ENCODE measurements at regions not wholly inside any gene's neighbourhood (a gene's known extent, or its start where the extent isn't known, plus 50 kb on each side); places are given as distances from the start of the nearest gene placed in this dataset.
A peak's percentile ranks its signal among the peaks of the same experiment; 100 is the strongest.
"Not testable (repeated sequence)": the region's sequence is repeated elsewhere in the genome, so short reads cannot be mapped to it uniquely, and the experiment has no call there.

- no peak for DNase-seq (ENCODE audit: low spot score)
These were observed 550.4 kb upstream of the SGO1 start for GRCh38 chr3:20736287-20736852.

- DNase-seq (ENCODE audit: low spot score) = no peak
These were observed 543.2 kb upstream of the SGO1 start for GRCh38 chr3:20729185-20729584.

GRCh38 chr3:20726786-20727185, 540.8 kb upstream of the SGO1 start:
- DNase-seq (ENCODE audit: low spot score) = no peak

GRCh38 chr3:20724241-20724640, 538.2 kb upstream of the SGO1 start:
- no peak for DNase-seq (ENCODE audit: low spot score)

GRCh38 chr3:20716425-20716824, 530.4 kb upstream of the SGO1 start:
- not testable (repeated sequence) for DNase-seq (ENCODE audit: low spot score)

GRCh38 chr3:20701641-20702040, 515.6 kb upstream of the SGO1 start:
- DNase-seq (ENCODE audit: low spot score) = no peak

GRCh38 chr3:20700714-20701113, 514.7 kb upstream of the SGO1 start:
- DNase-seq (ENCODE audit: low spot score) = no peak

GRCh38 chr3:20698896-20699295, 512.9 kb upstream of the SGO1 start:
- no peak for DNase-seq (ENCODE audit: low spot score)

- no peak for DNase-seq (ENCODE audit: low spot score)
These were observed 510.6 kb upstream of the SGO1 start for GRCh38 chr3:20696388-20697150.

- no peak for DNase-seq (ENCODE audit: low spot score)
These were observed 506.7 kb upstream of the SGO1 start for GRCh38 chr3:20692675-20693074.

- peak; percentile 22 for DNase-seq (ENCODE audit: low spot score)
These were observed 497.9 kb upstream of the SGO1 start for GRCh38 chr3:20683910-20684309.

GRCh38 chr3:20682573-20682972, 496.6 kb upstream of the SGO1 start:
- no peak for DNase-seq (ENCODE audit: low spot score)

- DNase-seq (ENCODE audit: low spot score) = no peak
These were observed 495.1 kb upstream of the SGO1 start for GRCh38 chr3:20680990-20681628.

- DNase-seq (ENCODE audit: low spot score) = no peak
These were observed 487.9 kb upstream of the SGO1 start for GRCh38 chr3:20673866-20674265.

GRCh38 chr3:20669675-20670074, 483.7 kb upstream of the SGO1 start:
- DNase-seq (ENCODE audit: low spot score) = no peak

- DNase-seq (ENCODE audit: low spot score) = no peak
These were observed 483.2 kb upstream of the SGO1 start for GRCh38 chr3:20669184-20669583.

GRCh38 chr3:20668411-20668810, 482.4 kb upstream of the SGO1 start:
- DNase-seq (ENCODE audit: low spot score) = no peak

- DNase-seq (ENCODE audit: low spot score) = no peak
These were observed 480.1 kb upstream of the SGO1 start for GRCh38 chr3:20666091-20666490.

- no peak for DNase-seq (ENCODE audit: low spot score)
These were observed 472.5 kb upstream of the SGO1 start for GRCh38 chr3:20658491-20658890.

GRCh38 chr3:20657560-20657959, 471.6 kb upstream of the SGO1 start:
- DNase-seq (ENCODE audit: low spot score) = no peak

- no peak for DNase-seq (ENCODE audit: low spot score)
These were observed 466.4 kb upstream of the SGO1 start for GRCh38 chr3:20652231-20652986.

GRCh38 chr3:20648921-20649381, 462.9 kb upstream of the SGO1 start:
- DNase-seq (ENCODE audit: low spot score) = no peak

- peak; percentile 39 for DNase-seq (ENCODE audit: low spot score)
These were observed 462.3 kb upstream of the SGO1 start for GRCh38 chr3:20648294-20648693.

Data from AG08396 (cell line).